ENCODE measurements at regions not wholly inside any gene's neighbourhood (a gene's known extent, or its start where the extent isn't known, plus 50 kb on each side); places are given as distances from the start of the nearest gene placed in this dataset.

GRCh38 chr18:39913672-39914366 lies 2041.2 kb upstream of the PIK3C3 start:
- Mint-ChIP-seq H3K4me1 (ENCODE audit: low read depth) (no peaks in the 10 kb centered on the region), H3K27ac (no peak overlapping the region), H3K36me3 (ENCODE audit: low read depth) (no peaks in the 10 kb centered on the region), H3K27me3 (ENCODE audit: low read depth) (no peaks in the 10 kb centered on the region), H3K4me3 (no peak overlapping the region), H3K9me3 (ENCODE audit: insufficient read depth) (no peaks in the 10 kb centered on the region)
- no peak for DNase-seq
- no peak for ATAC-seq
- CTCF ChIA-PET, result no interaction called here
- POLR2A ChIA-PET, result no interaction called here

GRCh38 chr18:39911716-39912115 lies 2043.3 kb upstream of the PIK3C3 start:
- CTCF ChIA-PET, result no interaction called here
- H3K36me3 Mint-ChIP-seq (ENCODE audit: low read depth), result no peaks in the 10 kb centered on the region
- POLR2A ChIA-PET, result no interaction called here
- H3K4me3 Mint-ChIP-seq, result no peak overlapping the region
- no peaks in the 10 kb centered on the region for H3K9me3 Mint-ChIP-seq (ENCODE audit: insufficient read depth)
- no peak overlapping the region for H3K27ac Mint-ChIP-seq
- H3K27me3 Mint-ChIP-seq (ENCODE audit: low read depth), result no peaks in the 10 kb centered on the region
- ATAC-seq (no peak), DNase-seq (no peak)
- no peaks in the 10 kb centered on the region for H3K4me1 Mint-ChIP-seq (ENCODE audit: low read depth)

GRCh38 chr18:39909706-39910105 lies 2045.3 kb upstream of the PIK3C3 start:
- H3K36me3 Mint-ChIP-seq (ENCODE audit: low read depth), result no peaks in the 10 kb centered on the region
- no peaks in the 10 kb centered on the region for H3K4me1 Mint-ChIP-seq (ENCODE audit: low read depth)
- CTCF ChIA-PET, result no interaction called here
- H3K4me3 Mint-ChIP-seq, result no peak overlapping the region
- no peaks in the 10 kb centered on the region for H3K9me3 Mint-ChIP-seq (ENCODE audit: insufficient read depth)
- DNase-seq (no peak), ATAC-seq (no peak)
- no peaks in the 10 kb centered on the region for H3K27me3 Mint-ChIP-seq (ENCODE audit: low read depth)
- H3K27ac Mint-ChIP-seq, result no peak overlapping the region
- POLR2A ChIA-PET, result no interaction called here

GRCh38 chr18:39886136-39886535 lies 2068.9 kb upstream of the PIK3C3 start:
- H3K36me3 Mint-ChIP-seq (ENCODE audit: low read depth), result no peaks in the 10 kb centered on the region
- H3K27ac Mint-ChIP-seq, result no peak overlapping the region
- DNase-seq (no peak), ATAC-seq (no peak)
- no peaks in the 10 kb centered on the region for H3K27me3 Mint-ChIP-seq (ENCODE audit: low read depth)
- H3K4me3 Mint-ChIP-seq, result no peak overlapping the region
- CTCF ChIA-PET, result no interaction called here
- no peaks in the 10 kb centered on the region for H3K4me1 Mint-ChIP-seq (ENCODE audit: low read depth)
- POLR2A ChIA-PET, result no interaction called here
- H3K9me3 Mint-ChIP-seq (ENCODE audit: insufficient read depth), result no peaks in the 10 kb centered on the region

- no peak overlapping the region for H3K4me3 Mint-ChIP-seq
- DNase-seq (no peak), ATAC-seq (no peak)
- no peaks in the 10 kb centered on the region for H3K27me3 Mint-ChIP-seq (ENCODE audit: low read depth)
- peaks cover 5% of the 10 kb centered on the region for H3K9me3 Mint-ChIP-seq (ENCODE audit: insufficient read depth)
- H3K27ac Mint-ChIP-seq, result no peak overlapping the region
- H3K36me3 Mint-ChIP-seq (ENCODE audit: low read depth), result no peaks in the 10 kb centered on the region
- CTCF ChIA-PET, result no interaction called here
- no peaks in the 10 kb centered on the region for H3K4me1 Mint-ChIP-seq (ENCODE audit: low read depth)
- POLR2A ChIA-PET, result no interaction called here
Observed at GRCh38 chr18:39872651-39873050, 2082.4 kb upstream of the PIK3C3 start.

GRCh38 chr18:39871961-39872360 lies 2083.1 kb upstream of the PIK3C3 start:
- Mint-ChIP-seq H3K4me1 (ENCODE audit: low read depth) (no peaks in the 10 kb centered on the region), H3K27me3 (ENCODE audit: low read depth) (no peaks in the 10 kb centered on the region)

GRCh38 chr18:39870591-39870990 lies 2084.4 kb upstream of the PIK3C3 start:
- CTCF ChIA-PET, result no interaction called here
- H3K4me3 Mint-ChIP-seq, result no peak overlapping the region
- no peaks in the 10 kb centered on the region for H3K4me1 Mint-ChIP-seq (ENCODE audit: low read depth)
- POLR2A ChIA-PET, result no interaction called here
- DNase-seq (no peak), ATAC-seq (no peak)
- no peaks in the 10 kb centered on the region for H3K27me3 Mint-ChIP-seq (ENCODE audit: low read depth)
- H3K9me3 Mint-ChIP-seq (ENCODE audit: insufficient read depth), result peaks cover 5% of the 10 kb centered on the region
- no peaks in the 10 kb centered on the region for H3K36me3 Mint-ChIP-seq (ENCODE audit: low read depth)
- no peak overlapping the region for H3K27ac Mint-ChIP-seq

More at GRCh38 chr18:39871961-39872360, 2083.1 kb upstream of the PIK3C3 start:
- no peak for DNase-seq
- CTCF ChIA-PET, result no interaction called here
- no peaks in the 10 kb centered on the region for H3K36me3 Mint-ChIP-seq (ENCODE audit: low read depth)
- ATAC-seq, result no peak
- POLR2A ChIA-PET, result no interaction called here
- no peak overlapping the region for H3K4me3 Mint-ChIP-seq
- no peak overlapping the region for H3K27ac Mint-ChIP-seq
- peaks cover 5% of the 10 kb centered on the region for H3K9me3 Mint-ChIP-seq (ENCODE audit: insufficient read depth)

GRCh38 chr18:39863916-39864315 lies 2091.1 kb upstream of the PIK3C3 start:
- no peaks in the 10 kb centered on the region for H3K27me3 Mint-ChIP-seq (ENCODE audit: low read depth)
- H3K4me1 Mint-ChIP-seq (ENCODE audit: low read depth), result no peaks in the 10 kb centered on the region
- DNase-seq (no peak), ATAC-seq (no peak)
- peaks cover 5% of the 10 kb centered on the region for H3K9me3 Mint-ChIP-seq (ENCODE audit: insufficient read depth)
- ChIA-PET POLR2A (no interaction called here), CTCF (no interaction called here)
- H3K4me3 Mint-ChIP-seq, result no peak overlapping the region
- H3K36me3 Mint-ChIP-seq (ENCODE audit: low read depth), result no peaks in the 10 kb centered on the region
- H3K27ac Mint-ChIP-seq, result no peak overlapping the region

GRCh38 chr18:39862341-39862740 lies 2092.7 kb upstream of the PIK3C3 start:
- Mint-ChIP-seq H3K9me3 (ENCODE audit: insufficient read depth) (peaks cover 5% of the 10 kb centered on the region), H3K4me1 (ENCODE audit: low read depth) (no peaks in the 10 kb centered on the region), H3K27me3 (ENCODE audit: low read depth) (no peaks in the 10 kb centered on the region), H3K4me3 (no peak overlapping the region), H3K27ac (no peak overlapping the region), H3K36me3 (ENCODE audit: low read depth) (no peaks in the 10 kb centered on the region)
- ChIA-PET POLR2A (no interaction called here), CTCF (no interaction called here)
- DNase-seq (no peak), ATAC-seq (no peak)

- CTCF ChIA-PET, result no interaction called here
- no peaks in the 10 kb centered on the region for H3K36me3 Mint-ChIP-seq (ENCODE audit: low read depth)
- H3K4me1 Mint-ChIP-seq (ENCODE audit: low read depth), result no peaks in the 10 kb centered on the region
- no peak for ATAC-seq
- H3K27ac Mint-ChIP-seq, result no peak overlapping the region
- no peak overlapping the region for H3K4me3 Mint-ChIP-seq
- H3K9me3 Mint-ChIP-seq (ENCODE audit: insufficient read depth), result no peaks in the 10 kb centered on the region
- POLR2A ChIA-PET, result no interaction called here
- H3K27me3 Mint-ChIP-seq (ENCODE audit: low read depth), result no peaks in the 10 kb centered on the region
- DNase-seq, result no peak
Observed at GRCh38 chr18:39854291-39854690, 2100.7 kb upstream of the PIK3C3 start.

GRCh38 chr18:39846265-39846664 lies 2108.8 kb upstream of the PIK3C3 start:
- no peaks in the 10 kb centered on the region for H3K4me1 Mint-ChIP-seq (ENCODE audit: low read depth)
- no peak overlapping the region for H3K4me3 Mint-ChIP-seq
- H3K36me3 Mint-ChIP-seq (ENCODE audit: low read depth), result no peaks in the 10 kb centered on the region
- CTCF ChIA-PET, result no interaction called here
- H3K9me3 Mint-ChIP-seq (ENCODE audit: insufficient read depth), result no peaks in the 10 kb centered on the region
- H3K27ac Mint-ChIP-seq, result no peak overlapping the region
- POLR2A ChIA-PET, result no interaction called here
- ATAC-seq (no peak), DNase-seq (no peak)
- peaks cover 4% of the 10 kb centered on the region for H3K27me3 Mint-ChIP-seq (ENCODE audit: low read depth)

- Mint-ChIP-seq H3K36me3 (ENCODE audit: low read depth) (no peaks in the 10 kb centered on the region), H3K9me3 (ENCODE audit: insufficient read depth) (no peaks in the 10 kb centered on the region), H3K4me1 (ENCODE audit: low read depth) (no peaks in the 10 kb centered on the region), H3K27me3 (ENCODE audit: low read depth) (peaks cover 11% of the 10 kb centered on the region), H3K4me3 (no peak overlapping the region), H3K27ac (no peak overlapping the region)
- ChIA-PET CTCF (no interaction called here), POLR2A (no interaction called here)
- no peak for DNase-seq
- ATAC-seq, result no peak
Observed at GRCh38 chr18:39845631-39846030, 2109.4 kb upstream of the PIK3C3 start.

- ChIA-PET CTCF (no interaction called here), POLR2A (no interaction called here)
- H3K4me3 Mint-ChIP-seq, result no peak overlapping the region
- H3K4me1 Mint-ChIP-seq (ENCODE audit: low read depth), result no peaks in the 10 kb centered on the region
- DNase-seq (no peak), ATAC-seq (no peak)
- peaks cover 11% of the 10 kb centered on the region for H3K27me3 Mint-ChIP-seq (ENCODE audit: low read depth)
- H3K36me3 Mint-ChIP-seq (ENCODE audit: low read depth), result no peaks in the 10 kb centered on the region
- H3K27ac Mint-ChIP-seq, result no peak overlapping the region
- H3K9me3 Mint-ChIP-seq (ENCODE audit: insufficient read depth), result no peaks in the 10 kb centered on the region
Observed at GRCh38 chr18:39845106-39845505, 2109.9 kb upstream of the PIK3C3 start.
